COLO668 (cell line): ENCODE measurements at regions not wholly inside any gene's neighbourhood (a gene's known extent, or its start where the extent isn't known, plus 50 kb on each side); places are given as distances from the start of the nearest gene placed in this dataset.
A peak's percentile ranks its signal among the peaks of the same experiment; 100 is the strongest.

Experiments
- DNase-seq: peaks from one replicate; lab custom pipeline; 2025; ENCODE audit not compliant: unreplicated experiment; lab: John Stamatoyannopoulos, UW

GRCh38 chr13:40069173-40070044, 413.9 kb downstream of the COG6 start:
- peak; percentile 81 for DNase-seq

- DNase-seq, result no peak
Measured at GRCh38 chr13:40070357-40070756, 414.9 kb downstream of the COG6 start.

GRCh38 chr13:40072663-40073120, 417.2 kb downstream of the COG6 start:
- DNase-seq, result no peak

- no peak for DNase-seq
Measured at GRCh38 chr13:40074338-40074737, 418.9 kb downstream of the COG6 start.

GRCh38 chr13:40075281-40075680, 419.8 kb downstream of the COG6 start:
- no peak for DNase-seq

- no peak for DNase-seq
Measured at GRCh38 chr13:40076765-40077362, 421.4 kb downstream of the COG6 start.

- no peak for DNase-seq
Measured at GRCh38 chr13:40077396-40078027, 422.1 kb downstream of the COG6 start.

- no peak for DNase-seq
Measured at GRCh38 chr13:40079721-40080120, 424.3 kb downstream of the COG6 start.

- DNase-seq, result no peak
Measured at GRCh38 chr13:40080676-40081075, 425.2 kb downstream of the COG6 start.

GRCh38 chr13:40082639-40083038, 427.2 kb downstream of the COG6 start:
- DNase-seq, result no peak

GRCh38 chr13:40083841-40084240, 428.4 kb downstream of the COG6 start:
- no peak for DNase-seq

GRCh38 chr13:40084934-40085333, 429.5 kb downstream of the COG6 start:
- DNase-seq, result no peak

- peak; percentile 63 for DNase-seq
Measured at GRCh38 chr13:40087091-40088002, 431.9 kb downstream of the COG6 start.

- DNase-seq, result peak; percentile 29
Measured at GRCh38 chr13:40094056-40094455, 438.6 kb downstream of the COG6 start.

- no peak for DNase-seq
Measured at GRCh38 chr13:40095695-40096356, 440.4 kb downstream of the COG6 start.

- DNase-seq, result peak; percentile 55
Measured at GRCh38 chr13:40096357-40096901, 441.0 kb downstream of the COG6 start.

- DNase-seq, result no peak
Measured at GRCh38 chr13:40098246-40098645, 442.8 kb downstream of the COG6 start.

- no peak for DNase-seq
Measured at GRCh38 chr13:40101708-40102359, 446.4 kb downstream of the COG6 start.

GRCh38 chr13:40102360-40102727, 446.9 kb downstream of the COG6 start:
- DNase-seq, result no peak

GRCh38 chr13:40102854-40103253, 447.4 kb downstream of the COG6 start:
- DNase-seq, result no peak
